D721Med (cell line): ENCODE measurements at regions not wholly inside any gene's neighbourhood (a gene's known extent, or its start where the extent isn't known, plus 50 kb on each side); places are given as distances from the start of the nearest gene placed in this dataset.

ENCODE experiments used
- DNase-seq: peaks from one replicate; pipeline ENCODE4 v3.0.0; 2011; ENCODE audit warnings: low spot score; ENCODE audit not compliant: insufficient read length
- FAIRE-seq: peaks from 2 replicates; lab custom pipeline; 2011; peaks lifted over from hg19 to GRCh38; lab: Jason Lieb, UNC
- CTCF ChIP-seq: IDR thresholded peaks from 2 replicates; pipeline ENCODE4 v1.5.1; 2012; ENCODE audit warnings: mild to moderate bottlenecking, control low read depth; ENCODE audit not compliant: insufficient read depth; ENCODE audit errors: missing control alignments

DNA sequence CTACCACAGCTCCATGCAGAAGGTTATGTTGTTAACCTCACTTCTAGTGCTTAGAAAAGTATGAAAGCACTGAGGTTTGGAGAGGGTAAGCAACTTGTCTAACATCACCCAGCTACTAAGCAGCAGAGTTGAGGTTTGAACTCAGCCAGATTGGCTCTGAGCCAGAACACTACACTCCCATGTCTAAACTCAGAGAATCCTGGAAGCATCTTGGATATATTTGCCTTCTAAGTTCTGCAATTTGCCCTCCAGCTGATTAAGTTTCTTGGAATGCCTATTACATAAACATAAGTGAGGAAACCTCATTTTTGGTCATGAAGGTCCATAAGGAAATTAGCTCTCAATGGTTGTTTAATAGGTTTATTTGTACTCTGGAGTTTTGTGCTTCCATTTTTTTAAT is 78.1 kb upstream of the PHYHIPL start:
- DNase-seq (no peak), FAIRE-seq (no peak)
- TF ChIP-seq CTCF: no peak

- TF ChIP-seq CTCF: no peak
- no peak for DNase-seq
- peak; percentile 6 for FAIRE-seq
Measured at GRCh38 chr10:59098831-59099452, 77.5 kb upstream of the PHYHIPL start.

DNA sequence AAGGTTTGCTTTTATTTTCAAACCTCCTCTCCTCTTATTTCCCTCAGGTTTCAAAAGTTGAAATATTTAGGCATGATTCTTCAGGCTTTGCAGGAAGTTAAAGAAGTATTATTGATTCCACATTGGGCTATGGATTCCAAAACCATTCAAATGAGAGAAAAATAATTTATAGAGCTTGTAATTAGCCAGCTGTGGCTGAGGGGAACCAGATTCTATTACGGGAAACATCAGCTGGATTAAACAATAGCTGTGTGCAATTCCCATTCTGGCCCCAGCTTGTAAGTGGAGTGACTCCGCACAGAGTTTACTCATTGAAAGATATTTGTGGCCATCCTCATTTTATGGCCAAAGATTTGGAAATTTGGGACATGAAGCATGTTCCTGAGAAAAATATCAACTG is 77.0 kb upstream of the PHYHIPL start:
- DNase-seq (no peak), FAIRE-seq (no peak)
- no peak for TF ChIP-seq CTCF

- DNase-seq (no peak), FAIRE-seq (peak; percentile 35)
Measured at GRCh38 chr10:59102394-59102793, 74.0 kb upstream of the PHYHIPL start.

DNA sequence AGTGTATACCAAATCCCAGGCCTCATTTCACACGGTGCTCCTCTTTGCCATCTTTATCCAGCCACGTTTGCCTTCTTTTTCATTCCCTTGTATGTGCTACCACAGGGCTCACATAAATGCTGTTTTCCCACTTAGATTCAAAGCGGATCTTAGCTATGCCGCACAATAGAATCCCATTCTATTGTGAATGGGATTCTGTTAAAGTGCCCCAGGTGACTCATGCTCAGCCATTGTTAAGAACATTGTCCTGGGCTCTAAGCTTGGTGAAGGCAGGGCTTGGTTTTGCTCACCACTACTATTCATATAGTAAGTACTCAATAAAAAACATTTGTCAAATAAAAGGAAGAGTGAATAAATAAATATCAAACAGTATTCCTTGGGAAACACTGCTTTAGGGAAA is 72.3 kb upstream of the PHYHIPL start:
- DNase-seq (no peak), FAIRE-seq (no peak)
- no peak for TF ChIP-seq CTCF

More at GRCh38 chr10:59102394-59102793, 74.0 kb upstream of the PHYHIPL start:
- no peak for TF ChIP-seq CTCF

DNA sequence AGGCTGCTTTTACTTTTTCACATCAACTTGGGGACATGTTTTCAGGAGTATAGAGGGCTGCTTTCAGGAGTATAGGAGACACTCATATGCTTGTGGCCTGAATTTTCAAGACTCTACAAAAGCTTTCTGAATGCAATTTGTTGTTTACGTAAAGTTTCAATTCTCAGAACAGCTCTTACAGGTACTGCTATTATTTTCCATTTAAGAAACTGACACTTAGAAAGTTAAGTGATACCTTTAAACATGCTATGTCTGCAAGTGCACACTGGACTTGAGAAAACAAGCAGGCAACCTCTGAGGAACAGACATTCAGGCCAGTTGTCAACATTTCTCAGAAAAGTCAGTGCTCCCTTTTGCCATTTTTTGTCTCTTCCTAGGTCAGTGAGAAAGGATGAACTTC is 70.0 kb upstream of the PHYHIPL start:
- FAIRE-seq: no peak
- no peak for TF ChIP-seq CTCF
- no peak for DNase-seq

GRCh38 chr10:59107147-59107546 is 69.3 kb upstream of the PHYHIPL start:
- no peak for TF ChIP-seq CTCF
- FAIRE-seq (no peak), DNase-seq (no peak)
